B cell (primary cell): ENCODE measurements at regions not wholly inside any gene's neighbourhood (a gene's known extent, or its start where the extent isn't known, plus 50 kb on each side); places are given as distances from the start of the nearest gene placed in this dataset.

Experiments
- CTCF ChIP-seq: fragments of 200-600 bp; IDR thresholded peaks from one replicate; pipeline ENCODE4 v1.8.0; 2022; ENCODE audit warnings: antibody characterized with exemption, mild to moderate bottlenecking
- EZH2 ChIP-seq: IDR thresholded peaks from 2 replicates; pipeline ENCODE4 v1.6.1; 2012; ENCODE audit warnings: borderline replicate concordance, low read depth, mild to moderate bottlenecking, moderate library complexity, low read length; ENCODE audit not compliant: insufficient read depth, poor library complexity, severe bottlenecking

GRCh38 chr14:40072175-40072574 lies 639.9 kb upstream of the FBXO33 start:
- TF ChIP-seq CTCF (no peak), EZH2 (no peak)
